ENCODE measurements at regions not wholly inside any gene's neighbourhood (a gene's known extent, or its start where the extent isn't known, plus 50 kb on each side); places are given as distances from the start of the nearest gene placed in this dataset.

GRCh38 chr10:21264271-21264670 is 261.2 kb downstream of the SKIDA1 start:
- TF ChIP-seq CTCF (IDR thresholded peaks at IDR 0.05), result no peak
- no peak for TF ChIP-seq ZFX (IDR thresholded peaks at IDR 0.05; ENCODE audit: borderline replicate concordance)

GRCh38 chr10:21263839-21264238 is 261.6 kb downstream of the SKIDA1 start:
- H3K27ac ChIP-seq, result no peak overlapping the region
- TF ChIP-seq CTCF (IDR thresholded peaks at IDR 0.05) (no peak), ZFX (IDR thresholded peaks at IDR 0.05; ENCODE audit: borderline replicate concordance) (no peak)

More at GRCh38 chr10:21264271-21264670, 261.2 kb downstream of the SKIDA1 start:
- no peak overlapping the region for H3K27ac ChIP-seq

- H3K27ac ChIP-seq, result no peak overlapping the region
- no peak for TF ChIP-seq CTCF (IDR thresholded peaks at IDR 0.05)
- no peak for TF ChIP-seq ZFX (IDR thresholded peaks at IDR 0.05; ENCODE audit: borderline replicate concordance)
These were observed 262.1 kb downstream of the SKIDA1 start for GRCh38 chr10:21263263-21263803.

GRCh38 chr10:21261842-21262294 is 263.6 kb downstream of the SKIDA1 start:
- H3K27ac ChIP-seq, result no peak overlapping the region
- TF ChIP-seq ZFX (IDR thresholded peaks at IDR 0.05; ENCODE audit: borderline replicate concordance) (no peak), CTCF (IDR thresholded peaks at IDR 0.05) (no peak)

- no peak overlapping the region for H3K27ac ChIP-seq
- TF ChIP-seq ZFX (IDR thresholded peaks at IDR 0.05; ENCODE audit: borderline replicate concordance) (no peak), CTCF (IDR thresholded peaks at IDR 0.05) (no peak)
These were observed 264.9 kb downstream of the SKIDA1 start for GRCh38 chr10:21260506-21261149.

- no peak for TF ChIP-seq CTCF (IDR thresholded peaks at IDR 0.05)
- H3K27ac ChIP-seq, result no peak overlapping the region
These were observed 265.4 kb downstream of the SKIDA1 start for GRCh38 chr10:21260066-21260465.

- TF ChIP-seq CTCF (IDR thresholded peaks at IDR 0.05) (no peak), ZFX (IDR thresholded peaks at IDR 0.05; ENCODE audit: borderline replicate concordance) (no peak)
- no peak overlapping the region for H3K27ac ChIP-seq
These were observed 267.6 kb downstream of the SKIDA1 start for GRCh38 chr10:21257919-21258318.
